HG02571 (cell line): ENCODE measurements at regions not wholly inside any gene's neighbourhood (a gene's known extent, or its start where the extent isn't known, plus 50 kb on each side); places are given as distances from the start of the nearest gene placed in this dataset.

Experiments used
- ATAC-seq: cut with Tn5 transposase; IDR thresholded peaks from one replicate; pipeline ENCODE4 v1.9.1; 2021; ENCODE audit warnings: mild to moderate bottlenecking, moderate library complexity; ENCODE audit not compliant: unreplicated experiment

DNA sequence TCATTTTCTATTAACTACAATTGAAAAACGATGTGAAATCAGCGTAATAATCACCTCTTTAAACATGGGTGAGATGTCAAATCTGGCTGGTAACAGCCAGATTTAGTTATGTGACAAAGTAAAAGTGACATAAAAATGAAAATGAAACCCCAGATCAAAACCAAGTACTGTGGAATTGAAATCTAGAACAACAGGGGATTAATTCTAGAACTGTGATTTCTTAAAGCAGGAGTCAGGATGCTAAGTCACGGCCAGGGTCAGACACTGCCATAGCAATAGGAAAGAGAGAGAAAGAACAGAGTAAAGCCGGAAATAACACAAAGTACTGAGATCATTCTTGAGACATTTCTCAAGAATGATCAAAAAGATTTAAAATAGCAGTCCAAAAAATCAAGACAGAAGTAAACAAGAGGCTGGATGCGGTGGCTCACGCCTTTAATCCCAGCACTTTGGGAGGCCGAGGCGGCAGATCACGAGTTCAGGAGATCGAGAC, 1183.7 kb upstream of the NXPH2 start:
- ATAC-seq: no peak

DNA sequence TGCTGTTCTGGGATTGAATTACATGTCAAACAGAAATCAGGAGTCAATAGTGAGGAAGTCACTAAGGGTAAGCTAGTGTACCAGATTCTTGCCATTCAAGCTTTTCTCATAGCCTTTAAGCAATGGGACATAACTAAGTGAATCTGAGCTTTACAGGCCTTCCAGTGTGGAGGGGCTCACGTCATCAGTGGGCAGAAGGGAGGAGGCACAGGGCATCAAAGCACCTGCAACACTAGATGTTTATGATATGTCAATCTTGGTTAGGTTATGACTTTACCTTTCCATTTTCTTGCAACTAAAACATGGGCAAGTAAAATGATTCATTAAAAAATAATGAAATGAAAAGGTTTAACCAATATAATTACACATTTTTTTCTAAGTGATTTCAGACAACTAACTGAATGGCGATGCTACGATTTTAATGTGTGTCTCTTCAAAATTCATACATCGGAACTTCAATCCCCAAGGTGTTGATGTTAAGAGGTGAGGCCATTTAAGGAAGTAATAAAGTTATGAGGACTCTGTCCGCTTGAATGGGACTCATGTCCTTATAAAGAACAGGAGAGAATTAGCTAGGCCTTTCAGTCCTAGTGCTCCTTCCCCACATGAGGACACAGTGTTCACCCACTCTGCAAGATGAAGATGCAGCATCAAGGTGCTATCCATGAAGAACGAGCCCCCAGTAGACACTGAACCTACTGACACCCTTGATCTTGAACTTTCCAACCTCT, 1169.2 kb upstream of the NXPH2 start:
- ATAC-seq: no peak

GRCh38 chr2:139946690-139947089, 1166.5 kb upstream of the NXPH2 start:
- ATAC-seq: no peak

DNA sequence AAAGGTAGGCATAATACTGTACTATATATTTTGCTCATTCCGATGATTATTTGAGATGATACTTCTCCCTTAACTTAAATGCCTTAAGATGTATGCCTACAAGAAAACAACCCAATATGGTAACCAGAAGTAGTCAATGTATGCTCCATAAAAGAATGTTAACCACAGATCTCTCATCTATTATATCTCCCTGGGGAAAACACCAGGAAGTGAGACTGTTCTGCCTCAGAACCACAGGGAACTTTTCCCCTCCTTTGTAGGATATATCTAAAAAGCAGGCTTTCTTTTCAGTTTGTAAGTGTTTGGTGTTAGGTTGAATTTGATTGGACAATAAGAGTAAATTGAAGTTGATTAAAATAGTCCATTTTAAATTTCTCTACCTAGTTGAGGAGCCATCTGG, 1160.5 kb upstream of the NXPH2 start:
- no peak for ATAC-seq

DNA sequence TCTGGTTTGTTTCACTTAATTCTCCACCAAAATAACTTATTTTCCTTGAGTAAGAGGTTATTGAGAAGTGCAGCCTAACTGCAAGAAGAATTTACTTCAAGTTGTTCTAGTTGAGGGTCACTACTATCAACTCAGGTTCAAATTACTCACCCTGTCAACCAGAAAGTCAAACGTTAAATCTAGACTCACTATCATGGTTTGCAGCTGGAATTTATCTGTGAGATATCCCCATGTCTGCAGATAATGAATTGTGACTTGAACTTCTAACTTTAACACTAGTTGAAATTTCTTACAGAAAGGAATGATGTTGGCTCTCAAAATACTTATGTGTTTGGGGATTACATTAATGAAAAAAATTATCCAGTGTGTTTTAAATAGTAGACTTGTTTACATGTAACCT, 1145.7 kb upstream of the NXPH2 start:
- no peak for ATAC-seq

GRCh38 chr2:139924070-139924469, 1143.9 kb upstream of the NXPH2 start:
- ATAC-seq: no peak

DNA sequence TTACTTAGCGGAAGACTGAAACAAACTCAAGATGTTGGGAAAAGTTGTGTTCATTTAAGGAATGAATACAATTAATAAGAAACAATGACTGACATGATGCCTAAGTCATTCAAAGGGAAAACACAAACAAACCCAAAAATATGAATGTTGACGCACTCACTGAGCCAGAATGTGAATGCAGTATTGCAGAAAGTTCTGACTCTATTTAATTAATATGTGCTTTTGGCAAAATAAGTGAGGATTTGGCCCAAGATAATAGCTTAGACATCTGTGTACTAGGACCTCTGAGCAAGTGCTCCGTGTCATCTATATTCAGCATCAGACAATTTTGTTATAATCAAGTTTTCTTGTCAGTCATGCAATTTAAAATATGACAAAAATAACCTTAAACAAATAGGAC, 1138.8 kb upstream of the NXPH2 start:
- no peak for ATAC-seq

DNA sequence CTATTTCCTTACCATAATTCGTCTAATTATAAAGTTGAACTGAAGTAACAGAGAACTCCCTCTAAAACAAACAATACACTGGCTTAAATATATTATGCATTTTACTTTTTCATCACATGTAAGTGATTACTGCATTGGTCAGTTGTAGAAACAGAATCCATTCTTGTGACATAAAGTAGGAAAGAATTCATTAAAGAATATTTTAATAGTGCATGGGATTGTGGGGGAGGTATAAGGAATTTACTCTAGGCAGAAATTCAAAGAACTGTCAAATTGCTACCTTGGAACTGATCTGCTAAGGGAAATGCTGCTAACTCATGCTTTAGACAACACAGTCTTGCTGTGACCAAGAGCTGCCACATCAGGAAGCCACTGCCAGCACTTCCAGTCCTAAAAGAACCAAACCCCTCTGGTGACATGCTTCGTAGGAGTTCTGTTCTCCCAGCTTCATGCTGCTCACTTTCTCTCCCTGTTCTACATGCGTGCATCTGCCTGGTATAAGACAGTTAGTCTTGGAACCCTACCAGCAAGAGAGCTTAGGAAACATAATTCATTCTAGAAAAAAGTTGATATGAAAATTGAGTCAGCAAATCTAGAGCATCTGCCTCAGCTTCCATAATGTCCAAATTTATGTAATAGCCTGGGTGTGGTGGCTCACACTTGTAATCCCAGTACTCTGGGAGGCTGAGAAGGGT, 1137.6 kb upstream of the NXPH2 start:
- no peak for ATAC-seq

DNA sequence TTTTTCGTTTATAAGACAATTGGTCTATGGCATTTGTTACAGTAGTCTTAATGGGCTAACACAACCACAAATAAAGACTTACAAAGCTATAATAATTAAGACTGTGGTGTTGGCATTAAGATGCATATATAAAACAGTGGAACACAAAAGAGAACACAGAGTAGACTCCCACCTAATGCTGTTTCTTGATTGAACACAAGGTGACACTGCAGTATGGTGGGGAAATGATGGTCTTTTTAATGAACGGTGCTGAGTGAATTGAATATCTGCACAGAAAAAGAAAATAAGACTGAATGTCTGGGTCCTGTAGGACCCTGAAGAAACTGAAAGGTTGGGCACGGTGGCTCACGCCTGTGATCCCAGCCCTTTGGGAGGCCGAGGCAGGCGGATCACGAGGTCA, 1136.6 kb upstream of the NXPH2 start:
- no peak for ATAC-seq

DNA sequence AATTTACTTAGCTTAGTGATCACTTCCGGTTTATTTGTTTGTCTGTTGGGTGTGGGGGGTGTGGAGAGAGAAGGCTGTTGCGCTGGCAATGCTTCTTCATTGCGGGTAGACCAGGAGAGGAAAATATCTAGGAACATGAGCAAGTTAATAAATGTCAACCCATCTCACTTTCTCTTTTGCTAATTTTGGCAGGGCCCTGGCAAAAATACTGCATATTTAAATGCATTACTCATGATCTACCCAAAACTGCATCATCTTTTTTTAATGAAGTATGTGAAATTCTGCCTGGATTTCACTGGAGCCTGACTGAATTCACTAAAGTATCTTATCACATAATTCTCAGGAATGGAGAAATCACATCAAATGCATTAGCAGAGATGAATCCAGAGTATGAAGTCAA, 1131.0 kb upstream of the NXPH2 start:
- no peak for ATAC-seq

DNA sequence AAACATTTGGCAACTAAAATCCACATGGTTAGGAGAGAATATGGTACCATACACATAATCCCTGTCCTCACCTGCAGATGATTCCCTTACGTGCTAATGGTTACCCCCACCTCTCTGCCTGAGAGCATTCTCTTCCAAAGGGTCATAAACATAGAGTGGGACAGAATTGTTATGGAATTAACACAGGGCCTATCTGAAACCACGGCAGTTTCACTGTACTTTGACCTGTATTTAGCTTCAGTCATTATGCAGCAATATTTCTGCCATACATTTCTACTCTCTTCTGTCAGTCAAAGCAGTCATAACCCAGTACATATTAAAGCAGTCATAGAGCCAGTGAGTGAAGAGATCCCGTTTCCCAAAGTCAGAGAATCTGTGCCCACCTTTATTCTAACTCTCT, 1128.9 kb upstream of the NXPH2 start:
- ATAC-seq: no peak

DNA sequence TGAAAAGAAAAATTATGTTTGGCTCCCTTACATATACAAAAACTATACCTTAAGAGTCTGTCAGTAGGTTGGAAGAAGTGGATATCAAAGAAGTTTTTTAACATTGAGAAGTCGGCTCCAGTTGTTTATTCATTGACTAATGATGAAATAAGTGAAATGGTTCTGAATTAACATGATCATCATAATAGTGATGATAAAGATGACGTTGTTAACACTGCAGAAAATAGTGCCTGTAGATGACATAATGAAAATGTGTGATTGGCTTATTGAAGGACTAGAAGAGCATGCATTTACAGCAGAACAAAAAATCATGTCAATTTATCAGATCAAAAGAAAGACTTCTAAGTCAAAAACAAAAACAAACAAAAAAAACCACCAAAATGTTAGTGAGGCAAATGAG, 1125.4 kb upstream of the NXPH2 start:
- no peak for ATAC-seq

- no peak for ATAC-seq
Measured at GRCh38 chr2:139891636-139892035, 1111.4 kb upstream of the NXPH2 start.

- no peak for ATAC-seq
Measured at GRCh38 chr2:139885921-139886498, 1105.8 kb upstream of the NXPH2 start.

DNA sequence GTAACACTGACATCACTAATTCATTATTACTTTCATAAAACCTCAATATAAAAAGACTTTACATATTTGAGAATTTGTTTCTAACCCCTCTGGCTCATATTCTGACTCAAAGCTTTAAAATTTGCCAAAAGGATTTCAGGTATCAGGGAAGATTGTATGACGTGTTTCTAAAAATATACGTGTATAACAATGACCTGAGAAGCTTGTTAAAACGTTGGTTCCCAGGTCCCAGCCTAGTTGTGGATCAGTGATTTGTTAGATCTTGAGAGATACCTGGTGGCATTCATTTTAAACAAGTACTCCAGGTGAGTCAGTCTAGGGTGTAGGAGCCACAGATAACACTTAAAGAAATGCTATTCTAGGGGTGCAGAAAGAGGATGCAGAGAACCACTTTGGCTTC, 1096.8 kb upstream of the NXPH2 start:
- no peak for ATAC-seq

DNA sequence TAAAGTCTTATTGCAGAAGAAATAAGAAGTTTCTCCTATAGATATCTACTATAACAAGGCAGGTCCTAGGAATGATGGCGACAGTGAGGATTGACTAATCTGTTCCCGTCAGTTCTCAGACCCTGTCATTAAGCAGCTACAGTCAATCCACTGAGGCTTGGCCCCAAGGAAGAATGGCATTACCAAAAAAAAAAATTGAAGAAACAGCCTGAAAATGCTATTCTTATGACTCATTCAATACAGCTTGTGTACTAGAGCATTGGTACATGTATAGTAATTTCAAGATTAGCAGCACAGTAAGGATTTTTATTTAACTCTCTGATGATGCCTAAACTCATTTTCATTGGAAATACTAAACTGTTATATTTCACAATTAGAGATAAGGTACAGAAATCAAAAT, 1096.1 kb upstream of the NXPH2 start:
- no peak for ATAC-seq

DNA sequence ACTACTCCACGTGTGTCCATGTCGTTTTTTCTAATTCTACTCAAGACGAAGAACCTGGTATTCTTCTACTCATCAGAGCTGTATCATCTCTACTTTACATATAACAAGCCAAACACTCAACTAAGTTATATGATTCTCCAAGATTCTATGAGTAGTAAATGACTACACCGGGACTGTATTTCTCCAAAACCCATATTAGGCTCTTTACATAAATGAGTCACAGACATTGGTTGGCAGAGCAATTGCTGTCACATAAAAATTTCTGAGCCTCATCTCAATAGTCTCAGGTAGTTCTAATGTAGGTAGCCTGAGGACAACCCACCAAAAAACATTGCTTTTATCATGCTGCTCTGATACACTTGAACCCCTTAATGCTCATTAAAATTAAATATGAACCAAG, 1092.3 kb upstream of the NXPH2 start:
- no peak for ATAC-seq

- ATAC-seq: no peak
Measured at GRCh38 chr2:139872032-139872431, 1091.8 kb upstream of the NXPH2 start.

GRCh38 chr2:139867601-139868226, 1087.5 kb upstream of the NXPH2 start:
- ATAC-seq: no peak

DNA sequence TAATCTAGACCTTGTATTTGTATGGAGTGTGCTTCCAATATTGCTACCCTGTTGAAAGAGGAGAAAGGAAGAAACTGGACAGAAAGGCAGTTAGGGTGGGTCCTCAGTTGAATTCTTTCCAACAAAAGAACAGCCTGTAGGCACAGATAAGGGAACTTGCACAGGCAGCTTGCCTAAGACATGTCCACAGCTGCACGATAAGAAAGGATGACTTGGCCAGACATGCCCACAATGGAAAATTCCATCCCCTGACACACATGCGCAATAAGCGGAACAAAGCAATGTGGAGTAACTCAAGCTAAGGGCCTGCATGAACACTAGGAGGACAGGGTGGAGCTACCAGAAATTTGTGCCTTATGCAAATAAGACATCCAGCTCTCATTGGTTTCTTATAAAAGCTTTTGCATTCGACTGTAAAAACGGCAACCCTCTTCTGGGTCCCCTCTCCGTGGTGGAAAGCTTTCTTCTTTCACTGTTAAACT, 1084.7 kb upstream of the NXPH2 start:
- ATAC-seq: no peak

- no peak for ATAC-seq
Measured at GRCh38 chr2:139854769-139855483, 1074.7 kb upstream of the NXPH2 start.
